GM18858 (cell line): ENCODE measurements at regions not wholly inside any gene's neighbourhood (a gene's known extent, or its start where the extent isn't known, plus 50 kb on each side); places are given as distances from the start of the nearest gene placed in this dataset.
"Not testable (repeated sequence)": the region's sequence is repeated elsewhere in the genome, so short reads cannot be mapped to it uniquely, and the experiment has no call there.

Experiments
- ATAC-seq: cut with Tn5 transposase; IDR thresholded peaks from one replicate; pipeline ENCODE4 v1.9.1; 2021; ENCODE audit not compliant: unreplicated experiment

DNA sequence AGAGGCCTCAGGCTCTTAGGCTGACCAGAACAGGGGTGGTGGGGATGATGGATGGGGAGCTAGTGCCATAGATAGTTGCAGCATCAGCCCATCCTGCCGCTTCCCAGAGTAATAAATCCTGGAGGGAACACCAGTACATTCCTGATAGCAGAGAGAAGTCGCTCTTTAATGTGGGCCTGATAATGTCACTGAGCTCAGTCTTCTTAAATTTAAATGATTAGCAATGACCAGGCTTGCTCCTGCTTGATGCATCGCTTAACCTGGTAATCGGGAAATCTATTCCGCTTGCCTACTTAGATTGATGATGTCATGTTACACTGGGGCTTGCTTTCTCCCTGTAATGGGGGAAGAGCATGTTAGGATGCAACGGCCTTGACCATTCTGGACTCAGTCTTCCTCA lies 218.6 kb upstream of the PLXNA2 start:
- ATAC-seq: no peak

- ATAC-seq: no peak
Measured at GRCh38 chr1:208465266-208465665, 221.1 kb upstream of the PLXNA2 start.

- ATAC-seq: no peak
Measured at GRCh38 chr1:208465786-208466590, 221.8 kb upstream of the PLXNA2 start.

GRCh38 chr1:208467151-208467780 lies 223.1 kb upstream of the PLXNA2 start:
- ATAC-seq: no peak

DNA sequence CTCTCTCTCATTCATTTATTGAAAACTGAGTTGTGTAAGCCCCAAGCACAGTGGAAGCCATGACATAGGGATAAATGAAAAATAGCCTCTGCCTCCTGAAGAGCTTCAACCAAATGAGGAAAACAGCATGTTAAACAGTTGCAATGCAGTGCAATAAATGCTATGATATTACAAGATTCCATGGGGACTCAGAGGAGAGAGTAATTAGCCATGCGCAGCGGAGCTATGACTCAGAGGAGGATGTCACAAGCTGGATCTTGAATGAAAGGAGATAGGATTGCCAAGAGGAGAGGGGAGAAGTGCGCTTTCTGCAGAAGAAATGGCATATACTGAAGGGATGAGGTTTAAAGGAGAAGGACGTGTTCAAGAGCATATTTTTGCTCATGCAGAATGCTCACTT lies 231.3 kb upstream of the PLXNA2 start:
- ATAC-seq: no peak

DNA sequence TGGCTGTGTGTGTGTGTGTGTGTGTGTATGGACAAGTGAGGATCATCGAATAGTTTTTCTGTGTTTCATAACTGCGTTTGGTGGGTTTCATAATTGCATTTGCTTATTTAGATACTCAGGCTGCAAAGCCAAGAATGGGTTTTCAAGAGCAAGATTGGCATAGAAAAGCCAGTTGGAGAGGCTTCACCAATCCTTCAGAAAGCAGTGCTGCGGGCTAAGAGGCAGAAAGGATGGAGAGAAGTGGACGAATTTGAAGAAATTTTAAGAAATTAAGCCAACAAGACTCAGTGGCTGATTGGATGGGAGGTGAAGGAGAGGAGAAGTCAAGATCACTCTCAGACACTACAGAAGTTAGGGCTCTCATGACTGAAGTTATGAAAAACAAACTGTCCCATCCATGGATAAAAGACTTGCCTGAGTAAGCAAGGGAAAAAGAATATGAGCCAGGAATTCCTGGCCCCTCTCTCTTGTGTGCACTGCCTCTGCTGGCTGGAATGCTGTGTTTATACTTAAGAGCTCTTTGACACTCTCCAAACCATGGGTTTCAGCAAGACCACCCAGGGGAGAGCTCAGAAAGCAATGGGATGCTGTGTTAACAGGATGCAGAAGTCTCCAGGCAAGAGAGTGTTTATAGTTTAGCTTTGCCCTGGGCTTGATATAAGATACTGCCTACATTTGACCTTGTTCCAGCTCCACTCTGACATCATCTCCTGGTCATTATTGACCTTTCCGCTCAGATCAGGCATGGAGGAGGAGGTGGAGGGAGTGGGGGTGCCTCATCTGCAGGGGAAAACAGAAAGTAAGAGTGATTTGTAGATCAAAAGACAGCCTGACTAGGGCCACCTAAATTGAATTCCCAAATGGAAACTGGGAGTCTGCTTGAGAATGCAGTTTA lies 232.0 kb upstream of the PLXNA2 start:
- no peak for ATAC-seq

GRCh38 chr1:208476846-208477170 lies 232.6 kb upstream of the PLXNA2 start:
- no peak for ATAC-seq

GRCh38 chr1:208479435-208479834 lies 235.3 kb upstream of the PLXNA2 start:
- ATAC-seq: no peak

DNA sequence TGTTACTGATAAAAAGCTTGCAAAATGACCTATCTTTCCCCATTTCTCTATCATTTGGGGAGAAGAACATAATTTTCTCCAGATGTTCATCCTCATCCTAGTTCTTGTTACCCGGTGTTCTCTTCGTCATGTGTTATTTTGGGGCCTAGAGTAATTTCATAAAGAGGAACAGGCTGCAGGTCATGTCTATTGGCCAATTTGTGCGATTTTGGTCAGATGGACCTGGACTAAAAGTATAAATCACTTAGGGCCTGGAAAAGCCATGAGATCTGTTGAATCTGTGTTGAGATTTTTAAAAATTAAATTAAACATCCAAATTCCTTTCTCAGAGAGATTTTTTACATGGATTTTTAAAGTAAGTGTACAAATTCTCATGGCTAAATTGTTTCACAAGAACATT lies 241.3 kb upstream of the PLXNA2 start:
- no peak for ATAC-seq

GRCh38 chr1:208486677-208487076 lies 242.5 kb upstream of the PLXNA2 start:
- ATAC-seq: no peak

DNA sequence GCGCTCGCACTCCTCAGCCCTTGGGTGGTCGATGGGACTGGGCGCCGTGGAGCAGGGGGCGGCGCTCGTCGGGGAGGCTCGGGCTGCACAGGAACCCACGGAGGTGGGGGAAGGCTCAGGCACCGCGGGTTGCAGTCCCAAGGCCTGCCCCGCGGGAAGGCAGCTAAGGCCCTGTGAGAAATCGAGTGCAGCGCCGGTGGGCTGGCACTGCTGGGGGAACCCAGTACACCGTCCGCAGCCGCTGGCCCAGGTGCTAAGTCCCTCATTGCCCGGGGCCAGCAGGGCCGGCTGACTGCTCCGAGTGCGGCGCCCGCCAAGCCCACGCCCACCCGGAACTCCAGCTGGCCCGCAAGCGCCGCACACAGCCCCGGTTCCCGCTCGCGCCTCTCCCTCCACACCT lies 244.2 kb upstream of the PLXNA2 start:
- not testable (repeated sequence) for ATAC-seq

DNA sequence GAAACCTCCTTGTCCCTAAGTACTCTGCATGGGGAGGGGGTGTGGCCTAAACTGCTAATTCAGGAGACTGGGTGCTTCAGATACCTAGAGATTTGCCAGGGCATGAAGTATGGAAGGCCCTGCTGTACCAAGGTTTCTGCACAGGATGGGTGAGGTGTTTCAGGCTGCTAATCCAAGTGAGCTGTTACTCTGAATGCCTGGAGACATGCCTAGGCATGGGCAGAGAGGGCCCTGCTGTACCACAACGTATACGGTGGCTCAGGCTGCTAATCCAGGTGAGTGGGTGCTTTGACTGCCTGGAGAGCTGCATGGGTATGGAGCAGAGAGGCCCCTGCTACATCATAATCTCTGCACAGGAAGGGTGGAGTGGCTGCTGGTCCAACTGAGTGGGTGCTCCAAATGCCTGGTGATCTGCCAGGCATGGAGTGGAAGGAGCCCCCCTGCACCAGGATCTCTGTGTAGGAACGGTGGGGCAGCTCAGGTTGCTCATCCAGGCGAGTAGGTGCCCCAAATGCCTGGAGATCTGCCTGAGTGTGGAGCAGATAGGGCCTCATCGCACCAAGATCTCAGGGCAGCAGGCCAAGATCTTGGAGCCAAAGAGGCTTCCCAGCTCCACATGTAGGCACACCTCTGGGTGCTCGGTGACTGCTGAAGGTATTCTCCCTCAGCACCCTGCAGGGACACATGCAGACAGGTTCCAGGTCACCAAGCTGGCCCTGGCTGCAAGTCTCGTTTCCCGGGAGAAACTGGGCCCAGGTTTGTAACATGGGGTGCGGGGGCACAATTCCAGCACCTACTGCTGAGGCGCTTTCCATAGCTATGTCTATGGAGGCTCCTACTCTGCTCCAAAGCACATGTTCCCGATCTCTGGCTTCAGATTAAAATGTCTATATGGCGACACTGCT lies 252.5 kb upstream of the PLXNA2 start:
- ATAC-seq: no peak

DNA sequence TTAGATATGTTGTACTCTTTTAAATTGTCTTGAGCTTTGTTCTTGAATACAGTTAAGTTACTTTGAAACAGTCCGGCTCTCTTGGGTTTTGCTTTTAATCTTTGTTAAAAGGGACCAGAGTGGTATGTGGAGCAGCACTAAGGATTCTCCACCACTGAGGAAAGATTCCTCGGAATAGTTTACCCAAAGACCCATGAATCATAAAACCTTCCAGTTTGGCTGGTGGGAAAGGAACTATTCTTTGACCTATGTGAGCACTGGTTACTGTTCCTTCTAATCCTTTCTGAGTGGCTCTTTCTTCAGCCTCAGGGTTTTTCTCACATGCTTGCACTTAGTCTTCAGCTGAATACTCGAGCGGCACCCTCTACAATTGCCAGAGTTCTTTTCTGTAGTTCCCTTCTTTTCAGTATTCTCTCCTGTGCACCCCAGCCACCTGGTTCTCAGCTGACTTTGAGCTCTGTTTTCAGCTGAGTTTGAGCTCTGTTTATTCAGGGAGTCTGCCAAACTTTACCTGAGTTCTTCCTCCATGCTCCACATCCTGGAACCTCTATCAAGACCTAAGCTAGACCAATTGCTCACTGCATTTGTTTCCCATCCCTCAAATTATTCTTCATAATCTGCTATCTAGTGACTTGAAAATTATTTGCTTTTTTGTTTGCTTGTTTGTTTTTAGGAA lies 253.8 kb upstream of the PLXNA2 start:
- ATAC-seq: no peak

GRCh38 chr1:208499026-208499425 lies 254.8 kb upstream of the PLXNA2 start:
- ATAC-seq: no peak

GRCh38 chr1:208499601-208500000 lies 255.4 kb upstream of the PLXNA2 start:
- ATAC-seq: no peak

DNA sequence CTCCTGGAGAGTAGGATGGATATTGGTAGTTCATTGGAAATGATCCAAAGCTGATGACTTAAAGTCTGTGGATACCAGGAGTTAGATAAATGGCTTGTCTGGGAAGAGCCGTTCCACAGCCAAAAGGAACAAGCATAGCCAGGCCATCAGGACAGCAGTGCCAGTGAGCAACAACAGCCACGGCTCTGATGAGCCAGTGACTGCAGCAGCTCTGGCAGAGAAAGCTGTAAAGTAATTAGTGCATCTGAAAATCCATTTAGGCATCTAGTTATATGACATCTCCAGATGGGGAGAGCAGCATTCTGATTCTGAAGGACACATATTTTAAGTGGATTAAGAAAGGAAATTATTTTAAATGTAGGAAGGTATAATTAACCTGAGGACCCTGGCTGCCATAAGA lies 256.2 kb upstream of the PLXNA2 start:
- no peak for ATAC-seq

GRCh38 chr1:208501542-208501941 lies 257.4 kb upstream of the PLXNA2 start:
- ATAC-seq: no peak

- no peak for ATAC-seq
Measured at GRCh38 chr1:208503787-208504186, 259.6 kb upstream of the PLXNA2 start.

DNA sequence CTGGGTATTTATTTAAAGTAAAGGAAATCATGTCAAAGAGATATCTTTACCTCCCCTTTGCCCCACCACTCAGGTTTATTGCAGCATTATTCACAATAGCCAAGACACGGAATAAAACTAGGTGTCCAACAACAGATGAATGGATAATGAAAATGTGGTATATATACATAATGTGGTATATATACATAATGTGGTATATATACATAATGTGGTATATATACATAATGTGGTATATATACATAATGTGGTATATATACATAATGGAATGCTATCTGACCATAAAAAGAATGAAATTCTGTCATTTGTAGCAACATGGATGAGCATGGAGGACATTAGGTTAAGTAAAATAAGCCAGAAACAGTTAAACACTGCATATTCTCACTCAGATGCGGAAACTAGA lies 262.6 kb upstream of the PLXNA2 start:
- ATAC-seq: no peak

GRCh38 chr1:208509072-208509471 lies 264.9 kb upstream of the PLXNA2 start:
- no peak for ATAC-seq
